Small intestine (tissue), 7 donors: ENCODE measurements at regions not wholly inside any gene's neighbourhood (a gene's known extent, or its start where the extent isn't known, plus 50 kb on each side); places are given as distances from the start of the nearest gene placed in this dataset.
"Not testable (repeated sequence)": the region's sequence is repeated elsewhere in the genome, so short reads cannot be mapped to it uniquely, and the experiment has no call there.

ENCODE experiments used
- DNase-seq, 2 donors: peaks; one replicate each; pipeline versions ENCODE4 v3.0.0 to v3.0.0-alpha.2; 2013
- FAIRE-seq: peaks from 2 replicates; lab custom pipeline; 2012; peaks lifted over from hg19 to GRCh38; lab: Jason Lieb, UNC
- H3K27ac ChIP-seq, 3 donors: one replicate each; pipeline ENCODE4 v1.5.1; 2013; ENCODE audit warnings: low read length in 2 of 3, mild to moderate bottlenecking in 2 of 3, control low read depth in 1 of 3, inconsistent platforms in 1 of 3, low read depth in 1 of 3, moderate library complexity in 1 of 3
- H3K27me3 ChIP-seq, 3 donors: one replicate each; pipeline ENCODE4 v1.6.1; 2013; ENCODE audit warnings: low read length in 3 of 3, inconsistent platforms in 1 of 3; ENCODE audit not compliant: control insufficient read depth in 3 of 3, insufficient read depth in 3 of 3
- H3K36me3 ChIP-seq, 3 donors: one replicate each; pipeline ENCODE4 v1.6.1; 2013; ENCODE audit warnings: low read length in 3 of 3, inconsistent platforms in 1 of 3, low read depth in 1 of 3, mild to moderate bottlenecking in 1 of 3, moderate library complexity in 1 of 3; ENCODE audit not compliant: control insufficient read depth in 3 of 3, insufficient read depth in 2 of 3
- H3K4me1 ChIP-seq, 3 donors: one replicate each; pipeline ENCODE4 v1.6.1; 2013; ENCODE audit warnings: low read length in 2 of 3, inconsistent platforms in 1 of 3, low read depth in 1 of 3, mild to moderate bottlenecking in 1 of 3, moderate library complexity in 1 of 3; ENCODE audit not compliant: control insufficient read depth in 3 of 3, insufficient read depth in 2 of 3
- H3K4me3 ChIP-seq, 3 donors: one replicate each; pipeline ENCODE4 v1.5.1; 2013; ENCODE audit warnings: low read length in 3 of 3, control low read depth in 1 of 3, inconsistent platforms in 1 of 3, low read depth in 1 of 3, mild to moderate bottlenecking in 1 of 3, moderate library complexity in 1 of 3
- H3K9me3 ChIP-seq, 2 donors: one replicate each; pipeline ENCODE4 v1.6.1; 2013; ENCODE audit warnings: low read depth in 1 of 2, low read length in 1 of 2; ENCODE audit not compliant: control insufficient read depth in 2 of 2, insufficient read depth in 1 of 2
- WGBS, 3 donors: extraction: QIAGEN DNeasy Blood & Tissue Kit; methylation state at CpG; one replicate each; pipeline ENCODE4 v1.1.7; 2013; 5-methylcytosine and 5-hydroxymethylcytosine counted together
- donor health status: healthy with polysubstance abuse.
- donor health status: control.
- donor health status: control.
- donor health status: Bipolar disorder and iron deficiency.
- donor health status: healthy.

DNA sequence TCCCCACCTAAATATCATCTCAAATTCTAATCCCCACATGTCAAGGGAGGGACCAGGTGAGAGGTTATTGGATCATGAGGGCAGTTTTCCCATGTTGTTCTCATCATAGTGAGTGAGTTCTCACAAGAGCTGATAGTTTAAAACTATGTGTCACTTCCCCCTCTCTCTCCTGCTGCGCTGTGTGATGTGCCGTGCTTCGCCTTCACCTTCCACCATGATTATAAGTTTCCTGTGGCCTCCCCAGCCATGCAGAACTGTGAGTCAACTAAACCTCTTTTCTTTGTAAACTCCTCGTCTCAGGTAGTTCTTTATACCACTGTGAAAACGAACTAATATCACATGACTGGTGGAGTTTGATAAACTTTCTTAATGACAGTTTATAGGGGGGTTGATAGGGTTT is 839.5 kb downstream of the TMEM121 start:
- H3K9me3 ChIP-seq, H3K27ac ChIP-seq, H3K4me3 ChIP-seq, H3K36me3 ChIP-seq, FAIRE-seq, H3K4me1 ChIP-seq, H3K27me3 ChIP-seq, DNase-seq: not testable (repeated sequence)
- WGBS, 3 donors: 46 to 61% (median 51%) methylated on average over 4 to 5 of the region's 5 CpGs

- H3K36me3 ChIP-seq, DNase-seq, H3K4me1 ChIP-seq, H3K4me3 ChIP-seq, H3K9me3 ChIP-seq, FAIRE-seq, H3K27ac ChIP-seq, H3K27me3 ChIP-seq: not testable (repeated sequence)
- 0 to 36% (median 8%) methylated on average over 1 of the region's 1 CpG for WGBS, 3 donors
These were observed 840.6 kb downstream of the TMEM121 start for GRCh38 chr14:106366971-106367370.

DNA sequence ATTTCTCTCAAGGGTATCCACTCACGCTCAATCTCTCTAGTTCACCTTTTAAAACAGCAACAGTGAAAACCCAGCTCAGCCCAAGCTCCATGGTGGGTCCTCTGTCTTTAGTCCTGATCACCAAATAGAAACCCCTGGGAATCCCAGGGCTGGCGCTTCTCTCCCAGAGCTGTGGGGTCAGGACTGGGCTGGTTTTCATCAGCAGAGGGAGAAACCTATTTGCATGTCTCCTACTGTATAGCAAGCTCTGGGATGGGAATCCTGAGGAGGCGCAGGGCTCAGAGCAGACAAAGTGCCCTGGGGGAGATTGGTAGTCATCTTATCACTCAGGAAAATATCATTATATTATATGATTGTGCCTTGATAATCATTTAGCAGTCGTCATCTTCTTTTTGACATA is 843.1 kb downstream of the TMEM121 start:
- H3K4me1 ChIP-seq, H3K36me3 ChIP-seq, DNase-seq, H3K27ac ChIP-seq, H3K4me3 ChIP-seq, FAIRE-seq, H3K27me3 ChIP-seq: not testable (repeated sequence)
- 32 to 57% (median 56%) methylated on average over 3 of the region's 4 CpGs for WGBS, 3 donors
- H3K9me3 ChIP-seq: peaks cover 0 to 13% of the 10 kb centered on the region in 2 donors

- FAIRE-seq: no peak
- 13 to 22% (median 19%) methylated on average over 17 of the region's 17 CpGs for WGBS, 3 donors
- H3K36me3 ChIP-seq: no peaks in the 10 kb centered on the region
- no peak overlapping the region for H3K27ac ChIP-seq
- DNase-seq: peak in 1 of 2 donors; percentile 46
- peaks cover 0 to 22% of the 10 kb centered on the region in 2 donors for H3K9me3 ChIP-seq
- no peak overlapping the region for H3K4me3 ChIP-seq
- H3K4me1 ChIP-seq: no peaks in the 10 kb centered on the region
- no peaks in the 10 kb centered on the region for H3K27me3 ChIP-seq
These were observed 846.7 kb downstream of the TMEM121 start for GRCh38 chr14:106372870-106373652.

DNA sequence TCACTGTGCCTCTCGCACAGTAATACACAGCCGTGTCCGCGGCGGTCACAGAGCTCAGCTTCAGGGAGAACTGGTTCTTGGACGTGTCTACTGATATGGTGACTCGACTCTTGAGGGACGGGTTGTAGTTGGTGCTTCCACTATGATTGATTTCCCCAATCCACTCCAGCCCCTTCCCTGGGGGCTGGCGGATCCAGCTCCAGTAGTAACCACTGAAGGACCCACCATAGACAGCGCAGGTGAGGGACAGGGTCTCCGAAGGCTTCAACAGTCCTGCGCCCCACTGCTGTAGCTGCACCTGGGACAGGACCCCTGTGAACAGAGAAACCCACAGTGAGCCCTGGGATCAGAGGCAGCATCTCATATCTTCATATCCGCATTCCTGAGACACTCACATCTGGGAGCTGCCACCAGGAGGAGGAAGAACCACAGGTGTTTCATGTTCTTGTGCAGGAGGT is 847.3 kb downstream of the TMEM121 start:
- FAIRE-seq, H3K36me3 ChIP-seq, DNase-seq, H3K27me3 ChIP-seq, H3K4me1 ChIP-seq, H3K4me3 ChIP-seq, H3K27ac ChIP-seq: not testable (repeated sequence)
- peaks cover 0 to 21% of the 10 kb centered on the region in 2 donors for H3K9me3 ChIP-seq
- 44 to 55% (median 52%) methylated on average over 13 of the region's 13 CpGs for WGBS, 3 donors

- Histone ChIP-seq H3K9me3 (peaks cover 0 to 27% of the 10 kb centered on the region in 2 donors), H3K36me3 (no peaks in the 10 kb centered on the region), H3K4me3 (no peak overlapping the region), H3K27me3 (no peaks in the 10 kb centered on the region), H3K27ac (no peak overlapping the region), H3K4me1 (no peaks in the 10 kb centered on the region)
- no peak for DNase-seq
- no peak for FAIRE-seq
- WGBS, 3 donors: 53 to 80% (median 74%) methylated on average over 1 of the region's 1 CpG
These were observed 851.0 kb downstream of the TMEM121 start for GRCh38 chr14:106377432-106377831.

GRCh38 chr14:106378191-106378590 is 851.8 kb downstream of the TMEM121 start:
- Histone ChIP-seq H3K9me3 (peaks cover 0 to 27% of the 10 kb centered on the region in 2 donors), H3K4me3 (no peak overlapping the region), H3K27ac (no peak overlapping the region), H3K36me3 (no peaks in the 10 kb centered on the region), H3K27me3 (no peaks in the 10 kb centered on the region), H3K4me1 (no peaks in the 10 kb centered on the region)
- WGBS, 3 donors: 2 to 8% (median 4%) methylated on average over 3 of the region's 3 CpGs
- FAIRE-seq (no peak), DNase-seq (no peak)

GRCh38 chr14:106380740-106381139 is 854.4 kb downstream of the TMEM121 start:
- H3K27ac ChIP-seq: no peak overlapping the region
- 36 to 69% (median 47%) methylated on average over 2 of the region's 2 CpGs for WGBS, 3 donors
- H3K27me3 ChIP-seq: no peaks in the 10 kb centered on the region
- H3K4me1 ChIP-seq: no peaks in the 10 kb centered on the region
- no peaks in the 10 kb centered on the region for H3K36me3 ChIP-seq
- H3K9me3 ChIP-seq: peaks cover 0 to 15% of the 10 kb centered on the region in 2 donors
- DNase-seq: no peak
- FAIRE-seq: no peak
- H3K4me3 ChIP-seq: no peak overlapping the region
